IMR-90 (cell line): ENCODE measurements at regions not wholly inside any gene's neighbourhood (a gene's known extent, or its start where the extent isn't known, plus 50 kb on each side); places are given as distances from the start of the nearest gene placed in this dataset.

Experiments used
- ATAC-seq: fragments of 200-7000 bp; cut with Tn5 transposase; 2 replicates; pipeline ENCODE4 v1.9.1; 2020; ENCODE audit warnings: low read depth, mild to moderate bottlenecking, moderate library complexity
- BruUV-seq: library from RNA; stranded (reverse); fragments of 400-500 nt; replicated peaks from 2 replicates; lab custom pipeline; 2021; lab: Mats Ljungman, UMichigan
- CTCF ChIA-PET: fragments of 300-600 bp; formaldehyde crosslinking; extraction: SDS; loops from one replicate; lab custom pipeline; 2021; ENCODE audit warnings: antibody characterized with exemption; lab: Yijun Ruan, JAX
- POLR2A ChIA-PET: fragments of 300-600 bp; sonication (Branson Sonifier 250); formaldehyde crosslinking; loops from one replicate; lab custom pipeline; 2022; ENCODE audit warnings: antibody characterized with exemption; ENCODE audit not compliant: unreplicated experiment; lab: Charles Lee
- DNase-seq: peaks from one replicate; pipeline ENCODE4 v3.0.0; 2013
- H2AFZ ChIP-seq: replicated peaks from 2 replicates; pipeline ENCODE3; 2013; ENCODE audit warnings: low read length, mild to moderate bottlenecking; ENCODE audit not compliant: poor library complexity
- H2AK5ac ChIP-seq: 2 replicates; pipeline ENCODE4 v1.6.1; 2013; ENCODE audit warnings: low read depth, low read length, inconsistent platforms
- H2AK9ac ChIP-seq: replicated peaks from 2 replicates; pipeline ENCODE3; 2013; ENCODE audit warnings: mild to moderate bottlenecking, low read depth, low read length, moderate library complexity; ENCODE audit not compliant: poor library complexity
- H2BK120ac ChIP-seq: 2 replicates; pipeline ENCODE4 v1.6.1; 2013; ENCODE audit warnings: low read depth, low read length, inconsistent platforms
- H2BK15ac ChIP-seq: 3 replicates; pipeline ENCODE4 v1.6.1; 2013; ENCODE audit warnings: low read depth, low read length, inconsistent platforms
- H2BK20ac ChIP-seq: 2 replicates; pipeline ENCODE4 v1.6.1; 2013; ENCODE audit warnings: low read depth, mild to moderate bottlenecking, inconsistent platforms, low read length, moderate library complexity
- H2BK5ac ChIP-seq: 2 replicates; pipeline ENCODE4 v1.6.1; 2013; ENCODE audit warnings: mild to moderate bottlenecking, low read depth, low read length, inconsistent platforms; ENCODE audit not compliant: poor library complexity, severe bottlenecking
- H3K14ac ChIP-seq: replicated peaks from 2 replicates; pipeline ENCODE4 v1.6.1; 2013; ENCODE audit warnings: low read depth, low read length, inconsistent platforms
- H3K18ac ChIP-seq: 2 replicates; pipeline ENCODE4 v1.6.1; 2013; ENCODE audit warnings: low read depth, low read length, control low read depth
- H3K23ac ChIP-seq: 2 replicates; pipeline ENCODE4 v1.6.1; 2013; ENCODE audit warnings: low read depth, low read length, inconsistent platforms
- H3K27ac ChIP-seq: 2 replicates; pipeline ENCODE4 v1.5.1; 2013; ENCODE audit warnings: mild to moderate bottlenecking, control low read depth, low read length; ENCODE audit not compliant: insufficient read depth
- H3K27me3 ChIP-seq: 2 replicates; pipeline ENCODE4 v1.6.1; 2013; ENCODE audit warnings: low read length; ENCODE audit not compliant: control insufficient read depth, insufficient read depth
- H3K36me3 ChIP-seq: 2 replicates; pipeline ENCODE4 v1.6.1; 2013; ENCODE audit warnings: low read length, mixed read lengths; ENCODE audit not compliant: control insufficient read depth, insufficient read depth
- H3K4ac ChIP-seq: 2 replicates; pipeline ENCODE4 v1.6.1; 2013; ENCODE audit warnings: low read depth, low read length, inconsistent platforms
- H3K4me1 ChIP-seq: 2 replicates; pipeline ENCODE4 v1.6.1; 2013; ENCODE audit warnings: low read length, mixed read lengths; ENCODE audit not compliant: control insufficient read depth, insufficient read depth
- H3K4me2 ChIP-seq: 2 replicates; pipeline ENCODE4 v1.6.1; 2013; ENCODE audit warnings: low read depth, mild to moderate bottlenecking, control low read depth, low read length, moderate library complexity
- H3K4me3 ChIP-seq: 2 replicates; pipeline ENCODE4 v1.5.1; 2013; ENCODE audit warnings: low read depth, mild to moderate bottlenecking, control low read depth, low read length, moderate library complexity; ENCODE audit not compliant: insufficient read depth
- H3K56ac ChIP-seq: 2 replicates; pipeline ENCODE4 v1.6.1; 2013; ENCODE audit warnings: low read length, inconsistent platforms; ENCODE audit not compliant: insufficient read depth; ENCODE audit errors: extremely low read depth
- H3K79me1 ChIP-seq, 2 experiments: 2 replicates each; pipeline ENCODE4 v1.6.1; 2013; ENCODE audit warnings: low read length in 2 of 2, inconsistent platforms in 1 of 2, low read depth in 1 of 2
- H3K9ac ChIP-seq: 2 replicates; pipeline ENCODE4 v1.6.1; 2013; ENCODE audit warnings: low read depth, low read length, control low read depth
- H3K9me1 ChIP-seq: 2 replicates; pipeline ENCODE4 v1.6.1; 2013; ENCODE audit warnings: low read length, inconsistent platforms; ENCODE audit not compliant: insufficient read depth
- H3K9me3 ChIP-seq: 2 replicates; pipeline ENCODE4 v1.6.1; 2013; ENCODE audit warnings: low read length; ENCODE audit not compliant: control insufficient read depth, insufficient read depth
- H4K20me1 ChIP-seq: 2 replicates; pipeline ENCODE4 v1.6.1; 2013; ENCODE audit warnings: low read length, inconsistent platforms; ENCODE audit not compliant: insufficient read depth
- H4K5ac ChIP-seq: 2 replicates; pipeline ENCODE4 v1.6.1; 2013; ENCODE audit warnings: mild to moderate bottlenecking, low read depth, low read length, control low read depth
- H4K8ac ChIP-seq, 2 experiments: 2 replicates each; pipeline ENCODE4 v1.6.1; 2013; ENCODE audit warnings: low read depth in 2 of 2, low read length in 2 of 2, control low read depth in 1 of 2, inconsistent platforms in 1 of 2
- H4K91ac ChIP-seq: 2 replicates; pipeline ENCODE4 v1.6.1; 2013; ENCODE audit warnings: low read depth, low read length, inconsistent platforms; ENCODE audit not compliant: insufficient read depth
- POLR2A ChIP-seq: IDR thresholded peaks from 2 replicates; pipeline ENCODE4 v1.6.1; 2012; ENCODE audit warnings: mild to moderate bottlenecking, low read depth, low read length
- WGBS, 2 experiments: methylation state at CpG; one replicate each; pipeline versions ENCODE4 v1.1.5 to v1.1.7; 2013; ENCODE audit warnings: missing lambda C conversion rate in 2 of 2; ENCODE audit not compliant: insufficient read length in 1 of 2; ENCODE audit errors: extremely low coverage in 2 of 2; 5-methylcytosine and 5-hydroxymethylcytosine counted together
- dilution Hi-C: fragments of 300-500 bp; cut with HindIII; formaldehyde crosslinking; loops from one replicate; pipeline ENCODE4 v1.14.3; 2018; ENCODE audit warnings: low sequenced_read_pairs; ENCODE audit not compliant: unreplicated experiment
- in situ Hi-C: fragments of 300-500 bp; cut with MboI; formaldehyde crosslinking; loops from 3 replicates; pipeline ENCODE4 v1.14.3; 2019; ENCODE audit warnings: low sequenced_read_pairs, inconsistent platforms, mixed read lengths
- intact Hi-C: fragments of 100-400 bp; cut with micrococcal nuclease; formaldehyde crosslinking; loops from 2 replicates; pipeline ENCODE4 v1.10.0; 2022

DNA sequence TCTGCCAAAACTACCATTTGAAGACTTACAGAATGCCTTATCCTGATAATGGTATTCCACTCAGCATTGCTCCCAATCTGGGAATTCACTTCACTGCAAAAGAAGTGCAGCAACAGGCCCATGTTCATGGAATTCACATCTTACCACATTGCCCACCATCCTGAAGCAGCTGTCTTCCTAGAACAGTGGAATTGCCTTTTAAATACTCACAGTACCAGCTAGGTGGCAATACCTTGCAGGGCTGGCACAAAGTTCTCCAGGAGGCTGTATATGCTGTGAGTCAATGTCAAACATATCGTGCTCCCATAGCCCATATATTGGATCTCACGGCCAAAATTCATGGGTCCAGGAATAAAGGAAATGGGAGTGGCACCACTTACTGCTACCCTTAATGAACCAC is 83.8 kb upstream of the PLEKHG7 start:
- Histone ChIP-seq H3K79me1 (no peaks in the 10 kb centered on the region), H2AK9ac (no peak overlapping the region), H2BK15ac (no peak overlapping the region), H3K9me1 (no peaks in the 10 kb centered on the region), H2BK120ac (no peak overlapping the region), H3K4me2 (no peak overlapping the region), H3K14ac (no peak overlapping the region), H3K36me3 (no peaks in the 10 kb centered on the region), H3K18ac (no peak overlapping the region), H3K9ac (no peak overlapping the region), H3K56ac (no peak overlapping the region), H3K4ac (no peak overlapping the region), H2BK5ac (no peak overlapping the region), H4K5ac (no peak overlapping the region), H2AK5ac (no peak overlapping the region), H2BK20ac (no peak overlapping the region), H4K91ac (no peak overlapping the region), H4K20me1 (no peaks in the 10 kb centered on the region), H3K4me3 (no peak overlapping the region), H3K9me3 (peaks cover 3% of the 10 kb centered on the region), H3K27ac (no peak overlapping the region), H3K23ac (no peak overlapping the region), H2AFZ (no peak overlapping the region), H4K8ac (no peak overlapping the region), H3K27me3 (no peaks in the 10 kb centered on the region), H3K4me1 (peaks cover under 1% of the 10 kb centered on the region; the same call in 1 of the 2 replicates)
- BruUV-seq = no TSS peak
- WGBS, 2 experiments = 100% methylated on average over 1 of the region's 2 CpGs; no CpG with 5 or more reads in 1 of the 2 experiments
- POLR2A ChIA-PET = no interaction called here
- in situ Hi-C loops = no loop called here
- ATAC-seq (no peak), DNase-seq (no peak)
- no peak for TF ChIP-seq POLR2A
- intact Hi-C loops = no loop called here
- dilution Hi-C loops = no loop called here
- CTCF ChIA-PET = no interaction called here
